HG03280 (cell line): ENCODE measurements at regions not wholly inside any gene's neighbourhood (a gene's known extent, or its start where the extent isn't known, plus 50 kb on each side); places are given as distances from the start of the nearest gene placed in this dataset.
"Not testable (repeated sequence)": the region's sequence is repeated elsewhere in the genome, so short reads cannot be mapped to it uniquely, and the experiment has no call there.

Source experiments
- ATAC-seq: cut with Tn5 transposase; IDR thresholded peaks from one replicate; pipeline ENCODE4 v1.9.1; 2021; ENCODE audit warnings: mild to moderate bottlenecking, moderate library complexity; ENCODE audit not compliant: unreplicated experiment

GRCh38 chr17:73838815-73839214 lies 194.6 kb upstream of the SDK2 start:
- ATAC-seq: no peak

DNA sequence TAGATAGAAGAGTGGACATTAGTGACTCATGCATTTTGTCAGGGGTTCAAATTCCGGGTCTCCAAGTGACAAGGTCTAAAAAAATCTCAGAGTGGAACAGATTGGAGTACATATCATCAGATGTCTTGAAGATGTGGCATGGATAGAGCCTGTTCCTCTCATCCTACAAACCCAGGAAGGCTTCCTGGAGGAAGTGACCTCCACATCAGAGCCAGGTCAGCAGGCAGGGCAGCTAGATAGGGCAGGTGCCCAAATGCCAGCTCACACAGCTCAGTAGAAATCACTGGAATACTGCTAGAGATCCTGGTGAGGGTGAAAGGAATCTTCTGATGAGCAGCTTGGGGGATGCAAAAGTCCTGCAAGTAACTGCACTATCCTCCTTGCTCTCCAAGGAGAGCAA lies 196.6 kb upstream of the SDK2 start:
- ATAC-seq: no peak

GRCh38 chr17:73841431-73842060 lies 197.3 kb upstream of the SDK2 start:
- no peak for ATAC-seq

- ATAC-seq: no peak
Observed at GRCh38 chr17:73847952-73848351, 203.7 kb upstream of the SDK2 start.

- no peak for ATAC-seq
Observed at GRCh38 chr17:73850426-73850825, 206.2 kb upstream of the SDK2 start.

- no peak for ATAC-seq
Observed at GRCh38 chr17:73851091-73851490, 206.8 kb upstream of the SDK2 start.

DNA sequence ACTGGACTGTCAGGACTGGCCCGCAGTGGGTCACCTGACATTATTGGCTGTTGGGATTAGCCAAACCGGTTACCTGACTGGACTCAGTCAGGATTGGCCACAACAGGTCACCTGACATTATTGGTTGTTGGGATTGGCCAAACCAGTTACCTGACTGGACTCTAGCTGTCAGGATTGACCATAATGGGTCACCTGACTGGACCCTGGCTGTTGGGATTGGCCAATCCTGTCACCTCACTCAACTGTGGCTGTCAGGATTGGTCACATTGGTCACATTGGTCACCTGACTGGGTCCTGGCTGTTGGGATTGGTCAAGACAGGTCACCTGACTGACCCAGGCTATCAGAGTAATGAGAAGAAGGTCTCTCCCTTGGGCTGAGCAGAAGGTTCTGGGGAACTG lies 207.7 kb upstream of the SDK2 start:
- ATAC-seq: no peak

GRCh38 chr17:73855720-73856333 lies 211.6 kb upstream of the SDK2 start:
- ATAC-seq: no peak

GRCh38 chr17:73856556-73856955 lies 212.3 kb upstream of the SDK2 start:
- no peak for ATAC-seq

DNA sequence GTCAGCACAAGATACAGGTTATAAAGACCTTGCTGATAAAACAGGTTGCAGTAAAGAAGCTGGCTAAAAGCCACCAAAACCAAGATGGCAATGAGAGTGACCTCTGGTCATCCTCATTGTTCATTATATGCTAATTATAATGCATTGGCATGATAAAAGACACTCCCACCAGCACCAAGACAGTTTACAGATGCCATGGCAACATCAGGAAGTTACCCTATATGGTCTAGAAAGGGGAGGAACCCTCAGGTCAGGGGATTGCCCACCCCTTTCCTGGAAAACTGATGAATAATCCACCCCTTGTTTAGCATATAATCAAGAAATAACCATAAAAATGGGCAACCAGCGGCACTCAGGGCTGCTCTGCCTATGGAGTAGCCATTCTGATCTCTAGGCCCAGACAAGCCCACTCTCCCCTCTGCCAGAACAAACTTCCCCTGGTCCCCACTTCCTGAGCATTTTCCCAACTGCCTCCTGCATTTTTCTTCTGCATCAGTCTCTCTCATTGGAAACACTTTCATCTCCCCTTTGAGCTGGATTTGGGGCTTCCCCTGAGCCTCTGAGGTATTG lies 215.3 kb upstream of the SDK2 start:
- not testable (repeated sequence) for ATAC-seq

- ATAC-seq: no peak
Observed at GRCh38 chr17:73861543-73861942, 217.3 kb upstream of the SDK2 start.

- ATAC-seq: no peak
Observed at GRCh38 chr17:73863761-73864535, 219.7 kb upstream of the SDK2 start.

DNA sequence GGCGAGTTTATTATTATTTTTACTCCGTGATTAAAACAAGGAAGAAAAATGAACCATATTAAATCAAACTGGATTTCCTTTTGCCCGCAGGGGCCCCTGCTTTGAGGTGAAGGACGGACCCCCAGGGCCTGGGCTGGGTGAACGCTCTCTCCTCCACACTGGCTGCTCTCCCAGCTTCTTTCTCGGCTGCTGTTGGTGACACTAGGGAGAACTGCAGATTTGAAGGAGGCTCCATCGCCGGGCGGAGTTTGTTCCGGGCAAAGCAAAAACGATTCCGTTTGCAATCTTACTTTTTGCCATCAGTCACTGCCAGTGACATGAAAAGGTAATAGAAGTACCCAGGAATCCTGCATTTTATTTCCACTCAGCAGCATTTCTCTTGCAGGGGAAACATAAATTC lies 221.6 kb upstream of the SDK2 start:
- no peak for ATAC-seq

DNA sequence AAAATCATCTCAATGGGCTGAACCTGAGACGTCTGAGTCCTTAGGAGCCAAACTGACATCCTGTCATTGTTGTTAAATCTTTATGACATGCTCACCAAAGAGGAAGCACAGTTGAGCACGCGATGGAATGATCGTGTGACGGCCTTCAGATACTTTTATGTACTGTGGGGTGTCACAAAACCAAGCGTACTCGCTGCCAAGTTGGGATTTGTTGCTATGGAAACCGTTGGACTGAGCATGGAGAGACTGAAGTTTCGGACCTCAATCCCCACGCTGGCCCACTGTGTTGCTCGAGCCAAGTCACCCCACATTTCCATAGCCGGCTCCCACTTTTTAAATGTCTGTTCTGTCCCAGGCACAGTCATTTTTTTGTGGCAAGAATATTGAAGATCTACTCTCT lies 222.8 kb upstream of the SDK2 start:
- ATAC-seq: no peak

GRCh38 chr17:73870068-73870467 lies 225.8 kb upstream of the SDK2 start:
- no peak for ATAC-seq

- no peak for ATAC-seq
Observed at GRCh38 chr17:73870473-73870872, 226.2 kb upstream of the SDK2 start.

GRCh38 chr17:73872816-73873215 lies 228.6 kb upstream of the SDK2 start:
- no peak for ATAC-seq

- no peak for ATAC-seq
Observed at GRCh38 chr17:73874008-73874720, 229.9 kb upstream of the SDK2 start.

DNA sequence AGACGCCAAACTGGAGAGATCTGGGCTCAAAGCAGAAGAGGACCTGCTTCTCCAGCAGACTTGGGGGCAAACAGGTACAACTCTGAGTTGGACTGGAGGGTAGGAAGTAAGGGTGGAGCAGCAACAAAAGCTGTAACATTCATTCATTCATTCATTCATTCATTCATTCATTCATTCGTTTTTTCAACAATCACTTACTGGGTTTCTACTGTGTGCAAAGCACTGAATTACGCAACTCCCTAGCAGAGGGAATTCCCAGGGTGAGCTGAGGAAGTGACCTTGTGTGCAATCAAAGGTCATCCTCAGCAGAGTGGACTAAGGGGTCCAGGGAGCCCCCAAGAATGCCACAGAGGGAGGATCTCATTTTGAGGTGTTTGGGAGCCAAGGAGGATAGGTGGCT lies 231.1 kb upstream of the SDK2 start:
- ATAC-seq: no peak

- ATAC-seq: no peak
Observed at GRCh38 chr17:73877962-73878361, 233.7 kb upstream of the SDK2 start.

DNA sequence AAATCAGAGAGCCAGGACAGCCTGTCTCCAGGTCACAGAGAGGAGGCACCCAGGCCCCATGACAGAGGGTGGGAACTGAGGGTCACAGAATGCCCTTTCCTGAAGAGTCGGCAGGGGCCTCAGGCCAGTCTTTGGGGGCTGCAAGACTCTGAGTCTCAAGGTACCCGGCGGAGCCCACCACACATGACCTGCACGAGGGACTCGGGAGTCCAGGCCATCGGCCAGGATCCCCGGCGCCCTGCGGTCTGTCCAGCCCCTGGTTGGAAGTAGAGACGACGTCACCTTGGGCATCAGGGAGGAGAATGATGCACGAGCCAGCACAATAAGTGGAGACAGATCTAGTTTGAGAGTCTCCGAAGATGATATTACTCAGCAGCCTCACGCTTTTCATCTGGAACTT lies 234.7 kb upstream of the SDK2 start:
- ATAC-seq: no peak
